Right lobe of liver (tissue), 4 donors: ENCODE measurements at regions not wholly inside any gene's neighbourhood (a gene's known extent, or its start where the extent isn't known, plus 50 kb on each side); places are given as distances from the start of the nearest gene placed in this dataset.

Experiments used
- POLR2A ChIP-seq: fragments of 450-650 bp; IDR thresholded peaks from one replicate; pipeline ENCODE4 v1.6.1; 2017; ENCODE audit warnings: antibody characterized with exemption, mild to moderate bottlenecking
- TF ChIP-seq, protein P1 (sequence below), 4 donors: fragments of 200-600 bp in 3 of 4; fragments of 450-650 bp in 1 of 4; IDR thresholded peaks; one replicate each; pipeline versions ENCODE4 v1.5.1 to v1.8.0; 2016 to 2022; ENCODE audit warnings: antibody characterized with exemption in 4 of 4, mild to moderate bottlenecking in 2 of 4
- donor health status: DM: no; HTN: no; CAD: no.
- donor health status: DM: no; HTN: no; CAD: no.
- donor health status: DM: no; HTN: yes; CAD: no.

DNA sequence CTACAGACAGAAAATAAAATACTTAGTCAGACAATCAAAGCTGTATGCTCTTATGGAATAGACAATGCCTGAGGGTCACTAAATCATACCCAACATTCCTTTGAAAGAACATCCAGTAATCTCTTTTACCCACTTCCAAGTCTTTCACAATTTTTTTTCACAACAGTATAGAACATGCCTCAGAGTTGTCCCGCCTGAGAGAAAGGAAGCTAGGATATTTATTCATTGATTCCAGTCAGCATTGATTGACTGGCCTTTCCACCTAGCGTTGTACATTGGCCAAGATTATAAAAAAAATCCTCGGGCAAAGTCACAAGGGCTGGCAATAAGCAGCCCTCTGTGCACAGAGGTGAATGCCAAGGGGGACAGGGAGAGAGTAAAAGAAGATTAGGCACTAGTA lies 318.1 kb upstream of the PIK3R1 start:
- TF ChIP-seq, protein P1, sequence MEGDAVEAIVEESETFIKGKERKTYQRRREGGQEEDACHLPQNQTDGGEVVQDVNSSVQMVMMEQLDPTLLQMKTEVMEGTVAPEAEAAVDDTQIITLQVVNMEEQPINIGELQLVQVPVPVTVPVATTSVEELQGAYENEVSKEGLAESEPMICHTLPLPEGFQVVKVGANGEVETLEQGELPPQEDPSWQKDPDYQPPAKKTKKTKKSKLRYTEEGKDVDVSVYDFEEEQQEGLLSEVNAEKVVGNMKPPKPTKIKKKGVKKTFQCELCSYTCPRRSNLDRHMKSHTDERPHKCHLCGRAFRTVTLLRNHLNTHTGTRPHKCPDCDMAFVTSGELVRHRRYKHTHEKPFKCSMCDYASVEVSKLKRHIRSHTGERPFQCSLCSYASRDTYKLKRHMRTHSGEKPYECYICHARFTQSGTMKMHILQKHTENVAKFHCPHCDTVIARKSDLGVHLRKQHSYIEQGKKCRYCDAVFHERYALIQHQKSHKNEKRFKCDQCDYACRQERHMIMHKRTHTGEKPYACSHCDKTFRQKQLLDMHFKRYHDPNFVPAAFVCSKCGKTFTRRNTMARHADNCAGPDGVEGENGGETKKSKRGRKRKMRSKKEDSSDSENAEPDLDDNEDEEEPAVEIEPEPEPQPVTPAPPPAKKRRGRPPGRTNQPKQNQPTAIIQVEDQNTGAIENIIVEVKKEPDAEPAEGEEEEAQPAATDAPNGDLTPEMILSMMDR (IDR thresholded peaks at IDR 0.05), result no peak
- TF ChIP-seq POLR2A, result no peak
